ENCODE measurements at regions not wholly inside any gene's neighbourhood (a gene's known extent, or its start where the extent isn't known, plus 50 kb on each side); places are given as distances from the start of the nearest gene placed in this dataset.
A peak's percentile ranks its signal among the peaks of the same experiment; 100 is the strongest.
"Not testable (repeated sequence)": the region's sequence is repeated elsewhere in the genome, so short reads cannot be mapped to it uniquely, and the experiment has no call there.

DNA sequence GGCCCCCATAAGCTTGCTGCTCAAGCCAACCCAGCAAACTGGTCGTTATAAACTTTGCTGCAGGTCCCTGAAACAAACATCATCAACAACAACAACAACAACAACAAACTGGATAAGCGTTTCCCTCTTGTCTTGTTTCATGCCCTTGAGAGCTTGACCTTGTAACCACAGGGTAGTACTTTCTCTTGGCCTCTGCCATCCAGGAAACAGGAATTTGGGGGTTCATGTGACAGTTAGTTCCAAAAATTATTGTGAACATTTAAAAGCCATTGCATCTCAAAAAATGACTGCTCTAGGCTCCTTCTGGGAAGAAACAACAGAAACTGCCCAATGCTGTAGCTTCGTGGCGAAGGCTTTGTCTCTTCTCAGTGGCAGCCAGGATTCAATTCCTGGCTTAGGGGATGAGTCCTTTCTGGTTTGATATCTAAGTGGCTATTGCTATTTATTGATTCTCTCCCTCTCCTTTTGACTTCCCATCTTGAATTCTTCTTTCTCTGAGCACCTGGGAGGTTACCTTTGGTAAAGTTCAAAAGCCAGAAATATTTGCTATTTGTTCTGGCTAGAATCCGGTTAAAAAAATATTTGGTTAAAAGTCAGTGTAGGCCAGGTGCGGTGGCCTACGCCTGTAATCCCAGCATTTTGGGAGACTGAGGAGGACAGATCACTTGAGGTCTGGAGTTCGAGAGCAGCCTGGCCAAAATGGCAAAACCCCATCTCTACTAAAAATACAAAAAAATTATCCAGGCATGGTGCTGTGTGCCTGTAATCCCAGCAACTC, 52.0 kb upstream of the CPM start:
- no peak for DNase-seq

DNA sequence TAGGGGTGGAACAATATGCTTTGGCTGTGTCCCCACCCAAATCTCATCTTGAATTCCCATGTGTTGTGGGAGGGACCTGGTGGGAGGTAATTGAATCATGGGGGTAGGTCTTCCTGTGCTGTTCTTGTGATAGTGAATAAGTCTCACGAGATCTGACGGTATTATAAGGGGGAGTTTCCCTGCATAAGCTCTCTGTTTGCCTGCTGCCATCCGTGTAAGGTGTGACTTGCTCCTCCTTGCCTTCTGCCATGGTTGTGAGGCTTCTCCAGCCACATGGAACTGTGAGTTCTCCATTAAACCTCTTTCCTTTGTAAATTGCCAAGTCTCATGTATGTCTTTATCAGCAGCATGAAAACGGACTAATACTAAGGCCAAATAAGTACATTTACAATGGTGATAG, 64.6 kb upstream of the CPM start:
- DNase-seq, result not testable (repeated sequence)

DNA sequence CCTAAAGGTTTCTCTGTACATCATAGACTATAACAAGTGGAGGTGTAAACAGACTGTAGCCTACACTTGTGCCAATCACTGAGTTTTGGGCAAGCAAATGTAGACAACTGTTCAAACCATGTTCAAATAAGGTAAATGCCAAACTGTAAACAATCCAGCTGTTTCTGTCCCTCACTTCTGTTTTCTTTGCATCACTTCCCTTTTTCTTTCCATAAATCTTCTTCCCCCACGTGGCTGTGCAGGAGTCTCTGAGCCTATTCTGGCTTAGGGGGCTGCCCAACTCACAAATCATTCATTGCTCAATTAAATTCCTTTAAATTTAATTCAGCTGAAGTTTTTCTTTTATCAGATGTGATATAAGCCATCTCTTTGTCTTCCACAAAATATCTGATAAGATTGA, 65.1 kb upstream of the CPM start:
- no peak for DNase-seq

DNA sequence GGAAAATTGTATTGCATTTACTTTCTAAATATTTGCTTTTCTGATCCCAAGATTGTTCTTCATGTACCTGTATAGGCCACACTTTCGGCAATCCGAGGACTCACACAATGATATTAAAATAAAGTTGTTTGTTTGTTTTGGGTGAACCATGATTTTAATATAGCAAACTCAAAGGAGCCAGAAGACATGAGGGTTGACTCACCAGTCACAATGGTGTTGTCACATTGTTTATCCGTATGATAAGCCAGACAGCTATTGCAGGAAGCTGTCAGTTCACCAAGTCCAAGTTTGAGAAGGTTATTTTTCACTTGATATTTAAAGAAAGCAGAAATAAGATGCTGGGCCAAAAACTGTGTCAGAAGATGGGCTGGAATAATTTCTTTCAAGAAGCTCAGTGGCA, 67.1 kb upstream of the CPM start:
- no peak for DNase-seq

DNA sequence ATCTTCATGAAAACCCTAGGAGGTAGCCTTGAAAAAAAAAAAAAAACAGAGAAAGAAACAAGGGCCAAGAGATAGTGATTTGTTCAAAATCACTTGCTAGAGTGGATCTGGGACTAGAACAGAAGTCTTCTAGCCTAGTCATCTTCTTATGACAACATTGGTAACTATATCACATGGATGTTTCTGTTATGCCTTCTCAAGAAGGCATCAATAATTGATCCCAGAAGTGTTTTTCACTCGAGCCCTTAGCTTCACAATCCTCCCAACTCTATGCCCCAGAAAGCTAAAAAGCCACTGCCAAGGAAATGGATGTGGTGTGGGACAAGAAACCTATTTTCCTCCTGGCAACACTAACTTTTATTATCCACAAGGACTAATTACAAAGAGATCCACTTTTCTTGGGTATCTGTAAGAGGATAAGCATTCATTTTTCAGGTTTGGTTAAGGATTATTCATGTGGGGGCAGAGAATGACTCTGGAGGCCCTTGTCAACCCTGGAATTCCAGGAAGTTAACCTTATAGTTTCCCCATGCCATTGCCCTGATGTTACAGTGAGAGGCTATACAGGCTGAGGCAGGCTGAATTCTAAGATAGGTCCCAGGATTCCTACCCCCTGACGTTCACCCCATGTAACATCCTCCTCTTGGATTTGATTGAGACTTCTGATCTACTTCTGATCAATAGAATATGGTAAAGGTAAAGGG, 67.7 kb upstream of the CPM start:
- no peak for DNase-seq

DNA sequence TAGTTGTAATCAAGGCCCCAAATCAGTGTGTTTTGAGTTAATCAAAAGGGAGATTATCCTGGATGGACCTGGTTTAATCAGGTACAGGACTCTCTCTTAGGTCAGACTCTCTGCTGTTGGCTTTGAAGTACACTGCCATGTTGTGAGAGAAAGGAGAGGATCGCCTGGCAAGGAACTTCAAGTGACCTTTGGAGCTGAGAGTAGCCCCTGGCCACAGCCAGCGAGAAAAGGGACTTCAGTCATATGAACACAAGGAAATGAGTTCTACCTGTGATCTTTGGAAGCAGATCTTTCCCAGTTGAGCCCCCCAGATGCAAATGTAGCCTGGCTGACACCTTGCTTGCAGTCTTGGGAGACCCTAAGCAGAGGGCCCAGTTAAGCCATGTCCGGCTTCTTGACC, 68.3 kb upstream of the CPM start:
- DNase-seq, result no peak

DNA sequence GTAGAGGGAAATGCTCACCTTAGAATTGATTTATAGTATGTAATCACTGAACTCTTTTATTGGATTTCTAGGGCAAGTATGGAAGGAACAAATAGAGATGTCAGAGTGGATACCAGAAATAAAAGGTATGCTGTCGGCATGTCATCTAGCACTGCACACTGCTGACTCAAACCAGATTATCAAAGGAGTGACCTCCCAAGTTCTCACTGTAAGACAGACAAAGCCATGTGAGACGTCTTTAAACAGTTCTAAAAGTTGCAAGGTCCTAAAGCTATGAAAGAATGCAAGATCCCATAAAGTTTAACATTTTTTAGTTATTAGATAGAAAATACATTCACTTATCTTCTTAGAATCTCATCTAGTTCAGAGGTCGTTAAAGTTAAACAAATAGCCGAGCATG, 70.0 kb upstream of the CPM start:
- DNase-seq, result no peak

DNA sequence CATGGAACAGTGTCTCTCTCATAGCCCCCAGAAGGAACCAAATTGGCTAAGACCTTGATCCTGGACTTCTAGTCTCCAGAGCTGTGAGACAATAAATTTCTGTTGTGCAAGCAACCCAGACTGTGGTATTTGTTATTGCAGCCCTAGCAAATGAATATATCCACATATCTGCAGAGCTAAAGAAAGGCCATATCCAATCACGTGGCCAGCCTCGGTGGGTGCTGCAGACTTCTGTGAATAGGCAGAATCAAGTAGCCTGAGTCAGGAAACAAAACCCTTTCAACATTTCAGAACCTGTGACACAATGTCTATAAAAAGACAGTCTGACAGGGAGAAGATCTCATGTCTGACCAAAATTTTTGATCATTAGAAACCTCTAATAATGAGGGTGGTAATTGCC, 71.0 kb upstream of the CPM start:
- DNase-seq, result no peak

DNA sequence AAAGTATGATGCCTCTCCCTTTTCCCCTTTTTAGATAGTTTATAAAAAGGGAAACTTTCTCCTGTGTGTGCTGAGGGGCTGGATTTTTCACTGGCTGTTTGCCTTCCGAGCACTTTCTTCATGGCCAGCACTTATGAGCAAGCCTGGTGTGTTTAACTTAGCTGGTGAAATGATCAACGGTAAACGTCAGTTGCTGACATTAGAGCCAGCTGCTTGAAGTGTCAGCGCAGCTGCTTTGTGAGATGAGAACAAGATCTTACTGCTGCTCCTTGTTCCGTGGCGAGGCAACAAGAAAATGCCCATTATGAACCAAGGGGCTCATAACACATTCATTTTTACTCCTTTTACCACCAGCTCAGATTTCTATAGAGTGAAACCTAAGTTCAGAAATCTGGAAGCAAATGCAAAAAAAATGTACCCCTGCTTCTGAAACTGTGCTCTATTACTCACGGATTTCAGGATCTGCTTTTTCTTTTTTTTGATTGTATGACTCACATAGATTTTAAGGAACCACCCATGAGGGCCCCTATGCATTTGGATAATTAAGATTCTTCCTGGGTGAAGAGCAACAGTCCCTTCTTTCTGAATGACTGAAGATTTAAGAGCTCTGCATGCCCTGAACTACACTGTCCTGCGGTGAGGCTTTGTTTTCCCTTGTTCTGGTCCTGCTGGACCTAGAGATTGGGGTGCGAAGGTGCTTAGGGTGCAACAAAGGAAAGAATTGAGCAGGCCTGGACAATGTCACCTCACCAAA, 74.3 kb upstream of the CPM start:
- DNase-seq, result peak; percentile 57

DNA sequence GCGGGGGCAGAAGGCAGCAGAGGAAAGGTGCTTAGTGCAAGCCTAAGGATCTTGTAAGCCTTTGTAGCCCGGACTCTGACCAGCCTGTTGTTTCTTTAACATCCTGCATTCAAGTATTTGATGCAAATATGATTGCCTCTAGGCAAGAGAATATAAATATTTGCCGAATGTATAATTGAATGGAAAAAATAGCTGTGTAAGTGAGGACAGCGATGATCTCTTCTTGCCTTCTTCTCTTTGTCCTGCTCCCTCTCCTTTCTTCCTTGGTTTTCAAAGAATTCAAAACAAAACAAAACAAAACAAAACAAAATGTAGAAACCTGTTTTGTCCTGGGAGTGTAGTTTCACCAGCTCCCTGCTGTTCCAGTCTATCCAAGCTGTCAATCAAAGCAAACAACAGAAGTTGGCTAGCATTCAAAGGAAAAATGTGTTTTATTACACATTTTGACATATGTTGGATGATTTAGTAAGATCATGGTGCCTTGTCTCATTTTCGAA, 74.9 kb upstream of the CPM start:
- DNase-seq, result no peak

DNA sequence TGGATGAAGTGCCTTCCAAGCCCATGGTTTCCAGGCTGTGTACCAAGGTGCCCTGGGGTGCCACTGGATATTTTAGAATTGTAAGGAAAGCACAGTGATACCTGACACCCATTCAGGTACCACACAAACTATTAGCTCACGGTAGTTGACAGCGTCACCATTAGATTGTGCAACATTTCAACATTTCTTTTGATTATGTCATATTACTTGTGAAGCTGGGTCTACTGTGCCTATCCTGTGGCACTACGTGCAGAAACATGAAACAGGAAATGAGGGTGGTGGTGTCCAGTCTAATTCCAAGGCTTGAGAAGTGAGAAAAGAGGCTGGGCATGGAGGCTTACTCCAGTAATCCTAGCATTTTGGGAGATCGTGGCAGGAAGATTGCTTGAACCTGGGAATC, 75.5 kb upstream of the CPM start:
- no peak for DNase-seq

DNA sequence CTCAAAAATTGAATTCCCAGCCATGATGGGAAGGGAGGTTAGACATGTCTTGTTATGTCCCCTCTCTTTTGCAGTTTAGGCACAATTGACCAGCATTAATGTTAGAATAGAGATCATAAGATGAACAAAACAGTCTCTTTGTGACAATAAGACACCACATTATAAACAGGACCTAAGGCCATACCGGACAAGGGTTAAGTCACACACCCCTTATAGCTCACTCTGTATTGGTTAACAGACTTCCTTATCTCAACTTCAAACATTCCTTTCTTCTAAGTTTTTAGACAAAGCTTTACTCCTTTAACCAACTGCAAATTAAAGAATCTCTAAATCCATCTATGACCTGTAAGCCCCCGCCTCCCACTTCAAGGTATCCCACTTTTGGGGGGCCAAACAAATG, 81.1 kb upstream of the CPM start:
- DNase-seq, result no peak

DNA sequence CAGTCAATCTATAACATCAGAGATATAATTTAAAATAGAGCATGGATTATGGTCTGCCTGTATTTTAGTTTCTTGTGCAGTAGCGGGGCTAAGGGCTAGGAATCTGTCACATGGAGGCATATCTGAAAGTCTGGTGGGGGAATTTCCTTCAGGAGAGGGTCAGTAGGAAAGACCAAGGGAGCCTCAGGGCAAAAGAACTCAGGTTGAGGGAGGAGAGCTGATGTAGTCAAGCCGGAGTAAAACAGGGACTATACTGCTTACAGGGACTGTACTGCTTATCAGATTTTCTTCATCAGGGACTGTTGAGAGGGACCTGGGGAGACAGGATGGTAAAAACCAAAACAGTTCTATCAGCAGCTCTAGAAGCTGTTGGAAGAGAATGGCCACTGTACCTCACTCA, 82.0 kb upstream of the CPM start:
- DNase-seq, result no peak

DNA sequence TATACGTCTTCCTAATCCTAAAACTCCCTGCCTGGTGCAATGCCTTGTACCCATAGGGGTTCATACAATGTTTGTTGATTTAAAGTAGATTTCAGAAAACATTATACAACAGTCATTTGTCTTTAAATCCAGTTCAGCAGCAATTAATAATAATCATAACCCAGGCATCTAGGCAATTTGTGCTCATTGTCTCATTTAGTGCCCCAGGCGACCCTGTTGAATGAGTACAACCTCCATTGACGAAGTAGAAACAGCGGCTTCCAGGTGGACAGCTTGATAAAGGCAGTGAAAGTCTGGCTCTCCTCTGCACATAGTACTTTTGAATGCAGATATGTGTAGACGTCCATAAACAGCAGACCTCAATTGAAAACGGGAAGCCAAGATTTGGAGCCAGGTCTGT, 82.9 kb upstream of the CPM start:
- no peak for DNase-seq

DNA sequence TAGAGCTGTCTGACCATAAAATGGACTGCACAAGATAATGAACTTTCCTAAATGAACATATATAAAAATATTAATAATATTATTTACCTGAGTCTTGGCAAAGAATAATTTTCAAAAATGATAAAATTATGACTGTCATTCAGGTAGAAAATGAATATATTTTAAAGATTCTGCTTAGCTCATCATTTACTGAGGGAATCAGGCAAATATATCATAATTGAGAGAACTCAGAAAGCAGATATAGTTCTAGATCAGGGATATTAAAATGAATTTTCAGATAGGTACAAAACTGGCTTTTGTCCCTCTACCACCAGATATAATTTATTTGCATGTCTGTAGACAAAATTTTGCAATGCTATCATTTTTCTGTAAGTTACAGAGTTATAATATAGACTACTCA, 86.1 kb upstream of the CPM start:
- DNase-seq, result no peak

DNA sequence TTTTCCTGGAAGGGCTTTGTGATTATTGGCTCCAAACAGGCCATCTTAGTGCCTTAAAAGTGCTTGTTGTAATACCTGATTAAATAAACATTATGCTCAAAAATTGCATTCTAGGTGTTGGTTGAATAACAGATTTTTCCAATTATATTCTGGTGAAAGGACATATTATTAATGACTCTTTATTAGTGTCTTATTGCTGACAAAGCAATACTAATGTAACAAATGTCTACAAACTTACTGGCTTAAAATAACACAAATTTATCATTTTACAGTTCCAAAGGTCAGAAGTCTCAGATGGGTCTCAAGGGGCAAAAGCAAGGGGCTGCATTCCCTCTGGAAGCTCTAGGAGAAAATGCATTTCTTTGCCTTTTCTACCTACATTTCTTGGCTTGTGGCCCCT, 86.9 kb upstream of the CPM start:
- no peak for DNase-seq

DNA sequence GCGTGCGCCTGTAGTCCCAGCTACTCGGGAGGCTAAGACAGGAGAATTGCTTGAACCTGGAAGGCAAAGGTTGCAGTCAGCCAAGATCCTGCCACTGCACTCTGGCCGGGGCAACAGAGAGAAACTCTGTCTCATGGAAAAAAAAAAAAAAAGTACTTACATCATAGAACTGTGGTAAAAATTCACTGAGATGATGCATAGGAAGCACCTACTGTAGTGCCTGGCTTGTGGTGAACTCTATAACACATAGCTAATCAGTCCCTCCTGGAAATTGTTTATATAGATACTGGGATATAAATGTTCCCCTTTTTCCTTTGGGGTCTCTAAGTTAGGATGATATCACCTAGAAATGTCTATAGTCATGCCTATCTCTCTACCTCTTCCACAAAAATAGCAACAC, 89.7 kb upstream of the CPM start:
- no peak for DNase-seq

DNA sequence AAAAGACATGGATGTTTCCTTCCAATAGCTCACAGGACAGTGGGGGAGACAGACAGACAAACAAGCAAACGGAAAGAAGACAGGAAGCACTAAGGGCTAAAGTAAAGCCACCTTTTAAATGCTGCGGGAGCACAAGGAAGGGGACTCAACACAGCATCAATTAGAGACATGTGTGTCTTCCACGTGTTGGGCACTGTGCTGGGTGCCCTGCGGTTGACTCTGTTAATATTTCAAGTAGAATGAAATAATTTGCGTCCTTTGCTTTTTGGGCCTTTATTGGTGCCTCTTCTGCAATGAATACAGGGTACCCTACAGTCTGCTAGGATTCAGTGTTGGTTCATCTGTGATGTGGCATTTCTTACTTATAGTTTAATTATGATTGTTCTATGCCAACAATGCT, 90.9 kb upstream of the CPM start:
- no peak for DNase-seq

DNA sequence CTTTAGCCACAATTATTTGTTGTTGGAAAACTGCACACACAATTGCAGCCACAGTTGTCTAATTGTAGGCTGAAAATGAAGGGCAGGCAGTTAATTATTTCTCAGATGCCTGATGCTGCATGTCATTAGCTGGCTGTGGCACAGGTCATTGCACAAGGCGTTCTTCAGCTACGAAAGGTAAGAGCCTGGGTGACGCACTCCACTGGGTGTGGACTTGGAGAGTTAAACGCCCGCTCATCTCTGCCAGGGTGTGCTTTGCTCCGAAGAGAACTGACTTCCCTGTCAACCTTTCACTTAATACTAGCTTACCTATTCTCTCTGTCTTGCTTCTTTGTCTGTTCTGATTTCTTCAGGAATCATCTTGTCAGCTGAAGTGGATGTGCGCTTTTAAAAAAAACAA, 91.4 kb upstream of the CPM start:
- DNase-seq, result peak; percentile 77

DNA sequence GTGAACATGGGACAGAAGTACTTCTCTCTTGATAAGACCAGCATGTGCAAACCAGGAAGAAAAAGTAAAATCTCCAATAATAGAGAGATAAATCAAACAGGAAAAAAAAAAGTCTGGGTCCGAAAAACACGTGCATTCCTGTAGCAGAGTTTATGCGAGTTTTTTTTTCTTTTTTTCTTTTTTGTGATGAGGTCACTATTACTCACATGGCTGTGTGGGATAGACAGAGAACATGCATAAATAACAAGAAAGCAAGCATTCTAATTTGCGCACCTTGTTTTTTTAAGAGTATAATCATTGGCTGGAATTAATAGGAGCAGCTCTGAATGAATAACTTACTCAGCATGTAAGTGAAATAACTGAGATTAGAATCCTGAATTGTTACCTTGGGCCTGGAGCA, 91.9 kb upstream of the CPM start:
- DNase-seq, result no peak

DNA sequence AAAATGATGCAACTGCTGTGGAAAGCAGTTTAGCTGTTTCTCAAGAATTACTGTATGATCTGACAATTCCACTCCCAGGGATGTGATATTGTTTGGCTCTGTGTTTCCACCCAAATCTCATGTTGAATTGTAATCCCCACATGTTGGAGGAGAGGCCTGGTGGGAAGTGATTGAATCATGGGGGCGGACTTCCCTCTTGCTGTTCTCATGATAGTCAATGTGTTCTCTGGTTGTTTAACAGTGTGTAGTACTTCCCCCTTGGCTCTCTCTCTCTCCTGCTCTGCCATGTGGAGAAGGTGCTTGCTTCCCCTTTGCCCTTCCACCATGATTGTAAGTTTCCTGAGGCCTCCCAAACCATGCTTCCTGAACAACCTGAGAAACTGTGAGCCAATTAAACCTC, 93.4 kb upstream of the CPM start:
- no peak for DNase-seq

DNA sequence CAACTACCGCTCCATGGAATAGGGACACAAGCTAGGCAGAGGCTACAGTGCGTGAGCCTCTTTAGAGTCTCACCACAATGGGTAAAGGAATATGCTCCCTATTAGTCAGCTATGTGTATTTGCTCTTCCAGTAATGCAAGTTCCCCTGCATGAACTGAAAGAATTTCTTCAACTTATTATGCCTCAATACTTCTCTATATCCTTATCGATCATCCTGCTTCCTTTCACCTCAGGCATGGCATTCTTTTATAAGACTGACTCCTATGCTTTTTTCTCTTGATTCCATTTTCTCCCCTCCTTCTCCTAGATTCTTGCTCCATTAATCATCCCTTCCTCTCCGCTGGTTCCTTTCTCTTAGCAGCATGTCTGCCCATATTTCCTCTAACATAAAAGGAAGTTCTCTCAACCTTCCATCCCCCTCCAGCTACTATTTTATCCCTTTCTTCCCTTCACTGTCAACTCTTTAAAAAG, 94.5 kb upstream of the CPM start:
- DNase-seq, result no peak

Data from renal pelvis (tissue), 1 donor.